Adrenal gland (tissue), 9 donors: ENCODE measurements at regions not wholly inside any gene's neighbourhood (a gene's known extent, or its start where the extent isn't known, plus 50 kb on each side); places are given as distances from the start of the nearest gene placed in this dataset.

Experiments used
- DNase-seq, 7 donors: peaks; one replicate each; pipeline ENCODE4 v3.0.0-alpha.2; 2019 to 2020
- H3K27ac ChIP-seq, 5 donors: fragments of 200-600 bp; sonication (generic) in 4 of 5; 1 replicate in 3 of 5; 2 replicates in 2 of 5; pipeline versions ENCODE4 v1.5.1 to v1.8.0; 2016 to 2020; ENCODE audit warnings: mild to moderate bottlenecking in 1 of 5
- H3K27me3 ChIP-seq: fragments of 200-600 bp; 2 replicates; pipeline ENCODE4 v1.8.0; 2021
- H3K36me3 ChIP-seq, 2 donors: fragments of 200-600 bp; replicated peaks in 1 of 2; 1 replicate in 1 of 2; 2 replicates in 1 of 2; pipeline versions ENCODE4 v1.5.1 to v1.8.0; 2018 to 2022
- H3K4me1 ChIP-seq, 2 donors: fragments of 200-600 bp; replicated peaks in 1 of 2; 1 replicate in 1 of 2; 2 replicates in 1 of 2; pipeline versions ENCODE4 v1.5.1 to v1.8.0; 2018 to 2021
- H3K4me3 ChIP-seq, 4 donors: fragments of 200-600 bp; sonication (generic) in 3 of 4; one replicate each; pipeline ENCODE4 v1.5.1; 2016 to 2018
- H3K9me3 ChIP-seq, 3 donors: fragments of 200-600 bp; sonication (generic) in 1 of 3; replicated peaks in 1 of 3; 1 replicate in 2 of 3; 2 replicates in 1 of 3; pipeline versions ENCODE4 v1.5.1 to v1.8.0; 2016 to 2021
- POLR2A ChIP-seq, 2 donors: fragments of 450-650 bp; IDR thresholded peaks; one replicate each; pipeline ENCODE4 v1.6.1; 2017; ENCODE audit warnings: antibody characterized with exemption in 2 of 2, mild to moderate bottlenecking in 2 of 2, moderate library complexity in 1 of 2
- WGBS, 4 donors: extraction: QIAGEN DNeasy Blood & Tissue Kit in 2 of 4; methylation state at CpG; one replicate each; pipeline versions ENCODE4 v1.1.5 to v1.1.7; 2013 to 2017; 5-methylcytosine and 5-hydroxymethylcytosine counted together
- intact Hi-C, 2 donors: fragments of 100-400 bp; cut with DNase I; formaldehyde crosslinking; loops; one replicate each; pipeline versions ENCODE4 v1.14.1 to v1.15.0; 2022 to 2023
- TF ChIP-seq, protein P1 (sequence below), 6 experiments: fragments of 450-650 bp in 4 of 6; fragments of 200-600 bp in 2 of 6; sonication (generic) in 1 of 6; IDR thresholded peaks; 1 replicate in 5 of 6; 2 replicates in 1 of 6; pipeline versions ENCODE4 v1.5.1 to v1.8.0; 2016 to 2021; ENCODE audit warnings: antibody characterized with exemption in 6 of 6, mild to moderate bottlenecking in 2 of 6, moderate library complexity in 1 of 6
- donor health status: healthy with polysubstance abuse.
- donor health status: Bipolar disorder and iron deficiency.
- donor health status: DM: yes; HTN: yes; CAD: no.
- donor health status: DM: no; HTN: no; CAD: no.
- donor health status: DM: no; HTN: no; CAD: no.

- intact Hi-C loops = no loop called here
- Histone ChIP-seq H3K36me3 (no peaks in the 10 kb centered on the region), H3K27ac (no peak overlapping the region), H3K4me1 (no peaks in the 10 kb centered on the region), H3K27me3 (no peaks in the 10 kb centered on the region), H3K9me3 (no peaks in the 10 kb centered on the region), H3K4me3 (no peak overlapping the region)
- WGBS, 4 donors = 67 to 100% (median 76%) methylated on average over 1 of the region's 1 CpG
- no peak for TF ChIP-seq POLR2A (IDR thresholded peaks at IDR 0.05)
- TF ChIP-seq, protein P1, sequence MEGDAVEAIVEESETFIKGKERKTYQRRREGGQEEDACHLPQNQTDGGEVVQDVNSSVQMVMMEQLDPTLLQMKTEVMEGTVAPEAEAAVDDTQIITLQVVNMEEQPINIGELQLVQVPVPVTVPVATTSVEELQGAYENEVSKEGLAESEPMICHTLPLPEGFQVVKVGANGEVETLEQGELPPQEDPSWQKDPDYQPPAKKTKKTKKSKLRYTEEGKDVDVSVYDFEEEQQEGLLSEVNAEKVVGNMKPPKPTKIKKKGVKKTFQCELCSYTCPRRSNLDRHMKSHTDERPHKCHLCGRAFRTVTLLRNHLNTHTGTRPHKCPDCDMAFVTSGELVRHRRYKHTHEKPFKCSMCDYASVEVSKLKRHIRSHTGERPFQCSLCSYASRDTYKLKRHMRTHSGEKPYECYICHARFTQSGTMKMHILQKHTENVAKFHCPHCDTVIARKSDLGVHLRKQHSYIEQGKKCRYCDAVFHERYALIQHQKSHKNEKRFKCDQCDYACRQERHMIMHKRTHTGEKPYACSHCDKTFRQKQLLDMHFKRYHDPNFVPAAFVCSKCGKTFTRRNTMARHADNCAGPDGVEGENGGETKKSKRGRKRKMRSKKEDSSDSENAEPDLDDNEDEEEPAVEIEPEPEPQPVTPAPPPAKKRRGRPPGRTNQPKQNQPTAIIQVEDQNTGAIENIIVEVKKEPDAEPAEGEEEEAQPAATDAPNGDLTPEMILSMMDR (IDR thresholded peaks at IDR 0.05) = no peak
- DNase-seq = no peak
These were observed 363.5 kb upstream of the USP24 start for GRCh38 chr1:55578646-55579045.

DNA sequence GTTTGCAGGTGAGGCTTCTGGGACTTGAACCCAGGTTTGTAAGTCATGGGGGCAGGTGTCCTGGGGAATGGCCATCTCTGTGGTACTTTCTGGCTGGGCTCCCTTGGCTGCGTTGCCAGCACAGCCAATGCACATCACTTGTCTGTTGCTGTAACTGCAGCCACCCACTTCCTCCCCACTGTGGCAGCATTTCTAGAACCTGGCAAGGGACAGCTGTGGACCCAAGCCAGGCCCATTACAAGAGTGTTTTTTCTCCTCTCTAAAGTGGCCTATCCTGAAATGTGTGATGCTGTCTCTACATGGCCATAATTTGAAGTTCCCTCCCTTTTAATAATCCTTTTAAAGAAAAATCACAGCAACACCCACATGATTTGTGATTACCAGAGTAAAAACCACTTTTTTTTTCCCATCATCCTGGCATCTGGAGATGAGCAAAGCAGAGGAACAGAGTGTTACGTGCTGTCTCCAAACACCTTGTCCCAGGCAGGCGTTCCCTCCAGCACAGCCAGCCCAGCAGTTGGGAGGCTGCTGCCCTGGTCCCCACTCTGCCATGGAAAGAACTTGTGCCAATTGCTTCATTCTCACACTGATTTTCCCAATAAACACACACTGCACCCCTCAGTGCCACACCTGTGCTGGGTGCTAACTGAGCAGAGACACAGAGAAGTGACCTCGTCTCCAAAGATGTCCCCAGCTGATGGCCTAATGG lies 360.6 kb upstream of the USP24 start:
- Histone ChIP-seq H3K27ac (no peak overlapping the region), H3K4me3 (no peak overlapping the region), H3K36me3 (no peaks in the 10 kb centered on the region), H3K27me3 (no peaks in the 10 kb centered on the region), H3K9me3 (no peaks in the 10 kb centered on the region), H3K4me1 (no peaks in the 10 kb centered on the region)
- DNase-seq = no peak
- intact Hi-C loops = no loop called here
- TF ChIP-seq, protein P1 (IDR thresholded peaks at IDR 0.05) = no peak
- no peak for TF ChIP-seq POLR2A (IDR thresholded peaks at IDR 0.05)
- WGBS, 4 donors = 84 to 91% (median 85%) methylated on average over 3 to 4 of the region's 4 CpGs

- H3K27ac ChIP-seq = no peak overlapping the region
- no peak for TF ChIP-seq POLR2A (IDR thresholded peaks at IDR 0.05)
- TF ChIP-seq, protein P1 (IDR thresholded peaks at IDR 0.05) = no peak
- H3K4me3 ChIP-seq = no peak overlapping the region
- intact Hi-C loops = no loop called here
- no peak for DNase-seq
- no peaks in the 10 kb centered on the region for H3K4me1 ChIP-seq
- WGBS, 4 donors = 82 to 87% (median 85%) methylated on average over 5 of the region's 5 CpGs
- H3K27me3 ChIP-seq = no peaks in the 10 kb centered on the region
- H3K36me3 ChIP-seq = no peaks in the 10 kb centered on the region
- no peaks in the 10 kb centered on the region for H3K9me3 ChIP-seq
These were observed 359.6 kb upstream of the USP24 start for GRCh38 chr1:55574691-55575225.

- no peak overlapping the region for H3K27ac ChIP-seq
- H3K36me3 ChIP-seq = no peaks in the 10 kb centered on the region
- no peaks in the 10 kb centered on the region for H3K4me1 ChIP-seq
- no peaks in the 10 kb centered on the region for H3K27me3 ChIP-seq
- TF ChIP-seq, protein P1 (IDR thresholded peaks at IDR 0.05) = no peak
- no peak for TF ChIP-seq POLR2A (IDR thresholded peaks at IDR 0.05)
- no peak overlapping the region for H3K4me3 ChIP-seq
- 67 to 75% (median 72%) methylated on average over 12 to 14 of the region's 14 CpGs for WGBS, 4 donors
- DNase-seq = no peak
- H3K9me3 ChIP-seq = no peaks in the 10 kb centered on the region
- intact Hi-C loops = no loop called here
These were observed 357.9 kb upstream of the USP24 start for GRCh38 chr1:55572878-55573734.
